Omental fat pad (tissue), 3 donors: ENCODE measurements at regions not wholly inside any gene's neighbourhood (a gene's known extent, or its start where the extent isn't known, plus 50 kb on each side); places are given as distances from the start of the nearest gene placed in this dataset.
"Not testable (repeated sequence)": the region's sequence is repeated elsewhere in the genome, so short reads cannot be mapped to it uniquely, and the experiment has no call there.

ENCODE experiments used
- ATAC-seq: fragments of 150-250 bp; one replicate; pipeline ENCODE4 v1.9.1; 2016; ENCODE audit warnings: mild to moderate bottlenecking, moderate library complexity; ENCODE audit not compliant: low FRiP score
- DNase-seq: peaks from one replicate; pipeline ENCODE4 v3.0.0-alpha.2; 2019; ENCODE audit warnings: low spot score
- TF ChIP-seq, protein P1 (sequence below), 3 donors: fragments of 450-650 bp; IDR thresholded peaks; one replicate each; pipeline ENCODE4 v1.5.1; 2016 to 2017; ENCODE audit warnings: antibody characterized with exemption in 3 of 3, mild to moderate bottlenecking in 3 of 3, moderate library complexity in 2 of 3

DNA sequence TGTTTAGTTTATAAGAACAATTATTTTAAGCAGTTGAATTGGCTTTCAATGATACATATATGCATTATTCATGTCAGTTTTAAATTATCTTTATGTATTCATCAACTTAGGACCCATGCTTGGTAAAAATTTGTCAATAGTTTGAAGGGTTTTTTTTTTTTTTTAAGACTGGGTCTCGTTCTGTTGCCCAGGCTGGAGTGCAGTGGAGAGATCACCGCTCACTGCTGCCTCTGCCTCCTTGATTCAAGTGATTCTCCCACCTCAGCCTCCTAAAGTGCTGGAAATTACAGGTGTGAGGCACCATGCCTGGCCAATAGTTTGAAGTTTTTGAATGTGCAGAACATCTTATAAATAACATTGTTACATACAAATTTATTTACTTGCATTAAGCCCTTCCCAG is 1671.0 kb upstream of the B3GALT2 start:
- TF ChIP-seq, protein P1, sequence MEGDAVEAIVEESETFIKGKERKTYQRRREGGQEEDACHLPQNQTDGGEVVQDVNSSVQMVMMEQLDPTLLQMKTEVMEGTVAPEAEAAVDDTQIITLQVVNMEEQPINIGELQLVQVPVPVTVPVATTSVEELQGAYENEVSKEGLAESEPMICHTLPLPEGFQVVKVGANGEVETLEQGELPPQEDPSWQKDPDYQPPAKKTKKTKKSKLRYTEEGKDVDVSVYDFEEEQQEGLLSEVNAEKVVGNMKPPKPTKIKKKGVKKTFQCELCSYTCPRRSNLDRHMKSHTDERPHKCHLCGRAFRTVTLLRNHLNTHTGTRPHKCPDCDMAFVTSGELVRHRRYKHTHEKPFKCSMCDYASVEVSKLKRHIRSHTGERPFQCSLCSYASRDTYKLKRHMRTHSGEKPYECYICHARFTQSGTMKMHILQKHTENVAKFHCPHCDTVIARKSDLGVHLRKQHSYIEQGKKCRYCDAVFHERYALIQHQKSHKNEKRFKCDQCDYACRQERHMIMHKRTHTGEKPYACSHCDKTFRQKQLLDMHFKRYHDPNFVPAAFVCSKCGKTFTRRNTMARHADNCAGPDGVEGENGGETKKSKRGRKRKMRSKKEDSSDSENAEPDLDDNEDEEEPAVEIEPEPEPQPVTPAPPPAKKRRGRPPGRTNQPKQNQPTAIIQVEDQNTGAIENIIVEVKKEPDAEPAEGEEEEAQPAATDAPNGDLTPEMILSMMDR (IDR thresholded peaks at IDR 0.05), result no peak
- DNase-seq, result no peak
- no peak for ATAC-seq

DNA sequence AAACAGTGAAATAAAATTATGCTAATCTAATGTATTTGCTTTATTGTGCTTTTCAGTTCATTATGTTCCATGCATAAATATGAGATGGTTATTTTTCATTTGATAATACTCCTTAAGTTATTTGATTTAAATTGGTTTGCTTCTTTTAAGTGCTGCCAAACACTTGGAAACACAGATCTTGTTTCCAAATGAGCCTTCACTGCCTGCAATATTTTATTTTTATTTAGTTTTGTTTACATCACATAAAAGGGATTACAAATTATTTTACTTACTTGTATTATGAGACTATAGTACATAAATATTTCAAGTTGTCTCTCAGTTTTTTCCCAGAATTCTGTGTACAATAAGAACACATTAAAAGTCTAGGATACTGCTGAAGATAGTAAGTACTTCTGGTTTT is 1662.4 kb upstream of the B3GALT2 start:
- ATAC-seq, result no peak
- no peak for DNase-seq

DNA sequence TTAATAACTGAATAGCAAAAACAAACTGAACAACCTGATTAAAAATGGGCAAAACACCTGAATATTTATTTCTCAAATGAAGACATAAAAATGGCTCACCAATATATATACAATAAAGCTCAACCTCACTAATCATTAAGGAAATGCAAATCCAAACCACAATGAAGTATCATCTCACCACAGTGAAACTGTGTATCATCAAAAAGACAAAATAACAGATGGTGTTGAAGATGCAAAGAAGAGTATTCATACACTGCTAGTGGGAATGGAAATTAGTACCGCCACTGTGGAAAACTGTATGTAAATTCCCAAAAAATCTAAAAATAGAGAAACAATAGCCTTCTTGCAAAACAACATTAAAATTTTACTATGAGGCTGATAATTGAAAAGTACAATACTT is 1660.1 kb upstream of the B3GALT2 start:
- DNase-seq, result no peak
- TF ChIP-seq, protein P1 (IDR thresholded peaks at IDR 0.05), result no peak
- ATAC-seq, result no peak

More for the DNA sequence above, 1662.4 kb upstream of the B3GALT2 start:
- TF ChIP-seq, protein P1 (IDR thresholded peaks at IDR 0.05), result no peak

DNA sequence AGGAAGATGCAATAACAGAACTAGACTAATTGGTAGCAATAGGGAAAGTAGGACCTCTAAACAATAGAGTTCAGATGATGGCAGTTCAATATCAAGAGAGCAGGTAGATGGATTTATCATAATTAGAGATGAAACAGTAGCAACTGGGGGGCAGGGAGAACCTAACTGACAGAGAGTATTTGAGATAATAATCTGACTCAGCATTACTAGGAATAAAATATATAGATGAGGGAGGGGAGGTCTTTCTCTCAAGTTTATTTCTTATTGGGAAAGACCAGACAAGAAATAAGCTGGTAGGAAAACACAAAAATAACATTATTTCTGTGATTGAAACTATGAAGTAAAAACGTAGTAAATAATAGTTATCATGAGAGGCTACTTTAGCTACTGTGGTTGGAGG is 1656.7 kb upstream of the B3GALT2 start:
- DNase-seq (no peak), ATAC-seq (no peak)
- TF ChIP-seq, protein P1 (IDR thresholded peaks at IDR 0.05), result no peak

DNA sequence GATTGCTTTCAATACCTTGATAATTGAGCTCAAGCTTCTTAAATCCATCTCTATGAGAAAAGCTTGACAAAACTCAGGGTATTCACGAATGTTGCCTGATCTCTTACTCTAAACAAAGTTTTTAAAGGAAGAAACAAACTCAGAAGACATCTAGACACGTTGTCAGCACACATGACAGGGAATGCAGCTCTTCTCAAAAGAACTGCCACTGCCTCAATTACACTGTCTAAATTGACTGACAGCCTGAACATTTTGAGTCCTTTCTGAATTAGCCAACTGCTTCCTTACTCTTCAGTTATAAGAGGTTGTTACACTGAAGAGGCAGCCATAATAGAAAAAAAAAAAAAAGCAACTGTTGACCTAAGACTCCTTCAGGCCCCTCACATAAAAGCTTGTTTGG is 1646.7 kb upstream of the B3GALT2 start:
- ATAC-seq (no peak), DNase-seq (no peak)
- TF ChIP-seq, protein P1 (IDR thresholded peaks at IDR 0.05), result no peak

DNA sequence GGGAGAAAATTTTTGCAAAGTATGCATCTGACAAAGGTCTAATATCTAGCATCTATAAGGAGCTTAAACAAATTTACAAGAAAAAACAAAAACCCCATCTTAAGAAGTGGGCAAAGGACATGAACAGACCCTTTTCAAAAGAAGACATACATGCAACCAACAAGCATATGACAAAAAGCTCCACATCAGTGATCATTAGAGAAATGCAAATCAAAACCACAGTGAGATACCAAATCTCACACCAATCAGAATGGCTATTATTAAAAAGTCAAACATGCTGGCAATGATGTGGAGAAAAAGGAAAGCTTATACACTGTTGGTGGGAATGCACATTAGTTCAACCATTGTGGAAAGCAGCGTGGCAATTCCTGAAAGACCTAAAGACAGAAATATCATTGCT is 1645.2 kb upstream of the B3GALT2 start:
- DNase-seq, result not testable (repeated sequence)

DNA sequence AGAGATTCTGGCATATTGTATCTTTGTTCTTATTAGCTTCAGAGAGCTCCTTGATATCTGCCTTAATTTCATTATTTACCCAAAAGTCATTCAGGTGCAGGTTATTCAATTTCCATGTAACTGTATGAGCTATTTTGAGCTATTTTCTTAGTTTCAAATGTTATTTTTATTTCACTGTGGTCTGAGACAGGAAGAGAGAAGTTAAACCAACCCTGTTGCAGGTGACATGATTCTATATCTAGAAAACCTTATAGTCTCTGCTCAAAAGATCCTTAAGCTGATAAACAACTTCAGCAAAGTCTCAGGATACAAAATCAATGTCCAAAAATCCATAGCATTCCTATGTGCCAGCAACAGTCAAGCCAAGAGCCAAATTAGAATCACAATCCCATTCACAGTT is 1644.0 kb upstream of the B3GALT2 start:
- ATAC-seq (no peak), DNase-seq (no peak)
- TF ChIP-seq, protein P1 (IDR thresholded peaks at IDR 0.05), result no peak

More for the DNA sequence above, 1645.2 kb upstream of the B3GALT2 start:
- ATAC-seq, result not testable (repeated sequence)

DNA sequence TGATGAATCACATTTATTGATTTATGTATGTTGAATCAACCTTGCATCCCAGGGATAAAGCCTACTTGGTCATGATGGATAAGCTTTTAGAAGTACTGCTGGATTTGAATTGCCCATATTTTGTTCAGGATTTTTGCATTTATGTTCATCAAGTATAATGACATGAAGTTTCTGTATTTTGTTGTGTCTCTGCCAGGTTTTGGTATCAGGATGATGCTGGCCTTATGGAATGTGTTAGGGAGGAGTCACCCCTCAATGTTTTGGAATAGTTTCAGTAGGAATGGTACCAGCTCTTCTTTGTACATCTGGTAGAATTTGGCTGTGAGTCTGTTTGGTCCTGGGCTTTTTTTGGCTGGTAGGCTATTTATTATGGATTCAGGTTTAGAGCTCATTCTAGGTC is 1643.1 kb upstream of the B3GALT2 start:
- DNase-seq, result no peak
- no peak for ATAC-seq
- TF ChIP-seq, protein P1 (IDR thresholded peaks at IDR 0.05), result no peak
